ENCODE measurements at regions not wholly inside any gene's neighbourhood (a gene's known extent, or its start where the extent isn't known, plus 50 kb on each side); places are given as distances from the start of the nearest gene placed in this dataset.
A peak's percentile ranks its signal among the peaks of the same experiment; 100 is the strongest.
"Not testable (repeated sequence)": the region's sequence is repeated elsewhere in the genome, so short reads cannot be mapped to it uniquely, and the experiment has no call there.

GRCh38 chr1:241447031-241447644 is 72.4 kb downstream of the FH start:
- no peak for DNase-seq

GRCh38 chr1:241444836-241445235 is 74.7 kb downstream of the FH start:
- no peak for DNase-seq

GRCh38 chr1:241443561-241443960 is 76.0 kb downstream of the FH start:
- DNase-seq, result no peak

- DNase-seq, result no peak
These were observed 76.9 kb downstream of the FH start for GRCh38 chr1:241442686-241443085.

GRCh38 chr1:241440904-241441303 is 78.7 kb downstream of the FH start:
- DNase-seq, result no peak

GRCh38 chr1:241438686-241439085 is 80.9 kb downstream of the FH start:
- not testable (repeated sequence) for DNase-seq

- no peak for DNase-seq
These were observed 75.2 kb upstream of the RGS7 start for GRCh38 chr1:241432241-241432640.

- DNase-seq, result not testable (repeated sequence)
These were observed 68.1 kb upstream of the RGS7 start for GRCh38 chr1:241425091-241425490.

- no peak for DNase-seq
These were observed 67.5 kb upstream of the RGS7 start for GRCh38 chr1:241424480-241424971.

GRCh38 chr1:241423541-241424479 is 66.8 kb upstream of the RGS7 start:
- peak; percentile 33 for DNase-seq

- DNase-seq, result no peak
These were observed 65.5 kb upstream of the RGS7 start for GRCh38 chr1:241422470-241422869.

GRCh38 chr1:241419986-241420385 is 63.0 kb upstream of the RGS7 start:
- DNase-seq, result no peak

- no peak for DNase-seq
These were observed 60.3 kb upstream of the RGS7 start for GRCh38 chr1:241417258-241417657.

GRCh38 chr1:241413974-241414373 is 57.0 kb upstream of the RGS7 start:
- no peak for DNase-seq

GRCh38 chr1:241413386-241413785 is 56.4 kb upstream of the RGS7 start:
- DNase-seq, result no peak

GRCh38 chr1:241412646-241413045 is 55.6 kb upstream of the RGS7 start:
- DNase-seq, result no peak

- DNase-seq, result no peak
These were observed 54.9 kb upstream of the RGS7 start for GRCh38 chr1:241411776-241412338.

- no peak for DNase-seq
These were observed 54.2 kb upstream of the RGS7 start for GRCh38 chr1:241411056-241411775.

- DNase-seq, result no peak
These were observed 51.2 kb upstream of the RGS7 start for GRCh38 chr1:241408170-241408569.

Data from left kidney (tissue), 1 donor.